GM21786 (cell line): ENCODE measurements at regions not wholly inside any gene's neighbourhood (a gene's known extent, or its start where the extent isn't known, plus 50 kb on each side); places are given as distances from the start of the nearest gene placed in this dataset.
"Not testable (repeated sequence)": the region's sequence is repeated elsewhere in the genome, so short reads cannot be mapped to it uniquely, and the experiment has no call there.

Source experiments
- ATAC-seq: cut with Tn5 transposase; IDR thresholded peaks from one replicate; pipeline ENCODE4 v1.9.1; 2021; ENCODE audit not compliant: unreplicated experiment

- no peak for ATAC-seq
Measured at GRCh38 chr5:23103566-23103965, 250.4 kb upstream of the CDH12 start.

- not testable (repeated sequence) for ATAC-seq
Measured at GRCh38 chr5:23095418-23095817, 242.3 kb upstream of the CDH12 start.

- no peak for ATAC-seq
Measured at GRCh38 chr5:23089286-23089685, 236.1 kb upstream of the CDH12 start.

GRCh38 chr5:23084815-23085214, 231.7 kb upstream of the CDH12 start:
- peak; percentile 82 for ATAC-seq

GRCh38 chr5:23072179-23072578, 219.0 kb upstream of the CDH12 start:
- peak; percentile 64 for ATAC-seq

- ATAC-seq, result peak; percentile 74
Measured at GRCh38 chr5:23071682-23072081, 218.5 kb upstream of the CDH12 start.

GRCh38 chr5:23064710-23065109, 211.6 kb upstream of the CDH12 start:
- no peak for ATAC-seq

GRCh38 chr5:23053846-23054245, 200.7 kb upstream of the CDH12 start:
- no peak for ATAC-seq

GRCh38 chr5:23042226-23042625, 189.1 kb upstream of the CDH12 start:
- no peak for ATAC-seq

- no peak for ATAC-seq
Measured at GRCh38 chr5:23035555-23036090, 182.5 kb upstream of the CDH12 start.

GRCh38 chr5:23033864-23034263, 180.7 kb upstream of the CDH12 start:
- ATAC-seq, result no peak

- no peak for ATAC-seq
Measured at GRCh38 chr5:23029290-23029689, 176.1 kb upstream of the CDH12 start.

- ATAC-seq, result no peak
Measured at GRCh38 chr5:23028445-23029021, 175.4 kb upstream of the CDH12 start.

GRCh38 chr5:23027830-23028229, 174.7 kb upstream of the CDH12 start:
- ATAC-seq, result no peak

GRCh38 chr5:23027331-23027730, 174.2 kb upstream of the CDH12 start:
- ATAC-seq, result no peak

GRCh38 chr5:23026252-23027170, 173.4 kb upstream of the CDH12 start:
- no peak for ATAC-seq

- ATAC-seq, result no peak
Measured at GRCh38 chr5:23025629-23026233, 172.6 kb upstream of the CDH12 start.

GRCh38 chr5:23024470-23024869, 171.3 kb upstream of the CDH12 start:
- ATAC-seq, result no peak

GRCh38 chr5:23014825-23015224, 161.7 kb upstream of the CDH12 start:
- no peak for ATAC-seq

- no peak for ATAC-seq
Measured at GRCh38 chr5:23014266-23014665, 161.1 kb upstream of the CDH12 start.

- ATAC-seq, result no peak
Measured at GRCh38 chr5:23013395-23013998, 160.4 kb upstream of the CDH12 start.
